GM13976 (cell line): ENCODE measurements at regions not wholly inside any gene's neighbourhood (a gene's known extent, or its start where the extent isn't known, plus 50 kb on each side); places are given as distances from the start of the nearest gene placed in this dataset.

ENCODE experiments used
- DNase-seq: peaks from one replicate; pipeline ENCODE4 v3.0.0; 2012; ENCODE audit warnings: low spot score
- CTCF ChIP-seq: IDR thresholded peaks from 2 replicates; pipeline ENCODE4 v1.5.1; 2012; ENCODE audit warnings: borderline replicate concordance, mild to moderate bottlenecking; ENCODE audit not compliant: insufficient read depth; ENCODE audit errors: extremely low read depth, missing control alignments, control extremely low read depth
- in situ Hi-C: fragments of 300-500 bp; cut with MboI; formaldehyde crosslinking; loops from one replicate; pipeline ENCODE4 v1.12.0; 2022; ENCODE audit warnings: low sequenced_read_pairs, mixed read lengths, inconsistent platforms; ENCODE audit not compliant: unreplicated experiment

- no peak for DNase-seq
- in situ Hi-C loops, result no loop called here
- no peak for TF ChIP-seq CTCF
Observed at GRCh38 chr2:58677748-58678147, 436.6 kb upstream of the FANCL start.

GRCh38 chr2:58671675-58672074 is 430.6 kb upstream of the FANCL start:
- in situ Hi-C loops, result no loop called here
- TF ChIP-seq CTCF, result no peak
- DNase-seq, result no peak

- no peak for TF ChIP-seq CTCF
- no peak for DNase-seq
- in situ Hi-C loops, result no loop called here
Observed at GRCh38 chr2:58669998-58670397, 428.9 kb upstream of the FANCL start.

- no peak for DNase-seq
- TF ChIP-seq CTCF, result no peak
- in situ Hi-C loops, result no loop called here
Observed at GRCh38 chr2:58667137-58667774, 426.1 kb upstream of the FANCL start.

- in situ Hi-C loops, result no loop called here
- TF ChIP-seq CTCF, result no peak
- no peak for DNase-seq
Observed at GRCh38 chr2:58666323-58666970, 425.3 kb upstream of the FANCL start.

GRCh38 chr2:58665154-58665553 is 424.0 kb upstream of the FANCL start:
- TF ChIP-seq CTCF, result no peak
- DNase-seq, result no peak
- in situ Hi-C loops, result no loop called here
